MM.1S (cell line): ENCODE measurements at regions not wholly inside any gene's neighbourhood (a gene's known extent, or its start where the extent isn't known, plus 50 kb on each side); places are given as distances from the start of the nearest gene placed in this dataset.

Experiments used
- CTCF ChIP-seq: fragments of 300-600 bp; sonication (generic); IDR thresholded peaks from 2 replicates; pipeline ENCODE4 v1.5.1; 2016; ENCODE audit warnings: antibody characterized with exemption, low read length, mixed read lengths
- EZH2phosphoT487 ChIP-seq: fragments of 300-600 bp; sonication (generic); IDR thresholded peaks from 2 replicates; pipeline ENCODE4 v1.6.1; 2018; ENCODE audit warnings: antibody characterized with exemption, low read length

GRCh38 chr7:94338921-94339371 is 55.7 kb upstream of the COL1A2 start:
- TF ChIP-seq CTCF = no peak
- TF ChIP-seq EZH2phosphoT487 = no peak
